RCC 7860 (cell line): ENCODE measurements at regions not wholly inside any gene's neighbourhood (a gene's known extent, or its start where the extent isn't known, plus 50 kb on each side); places are given as distances from the start of the nearest gene placed in this dataset.
"Not testable (repeated sequence)": the region's sequence is repeated elsewhere in the genome, so short reads cannot be mapped to it uniquely, and the experiment has no call there.

Source experiments
- DNase-seq: peaks from one replicate; pipeline ENCODE4 v3.0.0-alpha.2; 2015; ENCODE audit warnings: low spot score
- FAIRE-seq: peaks from 2 replicates; lab custom pipeline; 2012; peaks lifted over from hg19 to GRCh38; lab: Jason Lieb, UNC

DNA sequence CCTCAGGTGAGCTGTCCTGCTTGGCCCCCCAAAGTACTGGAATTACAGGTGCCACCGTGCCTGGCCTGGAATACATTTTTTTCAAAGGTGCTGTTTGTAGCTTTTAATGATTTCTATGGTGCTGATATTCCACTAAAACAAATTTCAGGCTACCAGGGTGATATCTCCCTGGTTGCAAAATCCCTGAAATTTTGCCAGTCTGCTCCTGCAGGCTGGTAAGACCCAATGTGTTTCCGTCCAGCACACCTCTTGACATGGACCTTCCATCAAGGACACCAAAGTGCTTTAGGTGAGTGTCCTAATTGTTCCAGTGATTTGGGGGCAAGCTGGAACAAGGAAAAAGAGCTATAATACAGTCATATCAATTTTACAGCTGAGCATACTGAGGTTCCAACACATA is 69.8 kb upstream of the KMT2C start:
- DNase-seq (no peak), FAIRE-seq (no peak)

DNA sequence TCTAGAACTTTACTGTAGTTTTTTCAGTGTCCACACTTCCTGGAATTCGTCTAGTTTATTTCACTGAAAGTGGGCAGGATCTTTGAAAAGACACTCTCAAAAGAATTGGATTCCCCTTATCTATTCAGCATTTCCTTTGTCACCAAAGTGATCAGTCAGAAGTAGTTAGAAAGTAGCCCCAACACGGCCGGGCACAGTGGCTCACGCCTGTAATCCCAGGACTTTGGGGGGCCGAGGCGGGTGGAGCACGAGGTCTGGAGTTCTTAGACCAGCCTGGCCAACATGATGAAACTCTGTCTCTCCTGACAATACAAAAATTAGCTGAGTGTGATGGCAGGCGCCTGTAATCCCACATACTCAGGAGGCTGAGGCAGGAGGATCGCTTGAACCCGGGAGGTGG is 69.0 kb upstream of the KMT2C start:
- FAIRE-seq (no peak), DNase-seq (no peak)

DNA sequence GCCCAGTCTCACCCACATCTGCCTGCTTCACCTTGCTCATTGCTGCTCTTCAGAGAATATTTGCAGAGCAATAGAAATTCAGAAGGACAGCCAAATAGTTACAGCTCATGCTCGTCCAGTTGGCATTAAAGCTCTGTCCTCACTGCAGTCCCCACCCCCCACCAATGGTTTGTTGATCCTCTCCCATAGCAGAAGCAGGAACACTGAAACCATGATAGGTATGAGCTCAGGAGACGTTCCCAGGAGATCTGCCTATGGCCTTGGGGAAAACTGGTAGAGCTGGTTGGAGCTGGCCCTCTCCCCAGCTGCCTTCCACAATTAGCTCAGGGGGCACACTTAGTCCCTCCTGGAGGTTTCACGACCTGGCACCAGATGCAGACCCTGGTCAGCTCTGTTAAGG is 68.6 kb upstream of the KMT2C start:
- DNase-seq, result no peak
- FAIRE-seq, result no peak

DNA sequence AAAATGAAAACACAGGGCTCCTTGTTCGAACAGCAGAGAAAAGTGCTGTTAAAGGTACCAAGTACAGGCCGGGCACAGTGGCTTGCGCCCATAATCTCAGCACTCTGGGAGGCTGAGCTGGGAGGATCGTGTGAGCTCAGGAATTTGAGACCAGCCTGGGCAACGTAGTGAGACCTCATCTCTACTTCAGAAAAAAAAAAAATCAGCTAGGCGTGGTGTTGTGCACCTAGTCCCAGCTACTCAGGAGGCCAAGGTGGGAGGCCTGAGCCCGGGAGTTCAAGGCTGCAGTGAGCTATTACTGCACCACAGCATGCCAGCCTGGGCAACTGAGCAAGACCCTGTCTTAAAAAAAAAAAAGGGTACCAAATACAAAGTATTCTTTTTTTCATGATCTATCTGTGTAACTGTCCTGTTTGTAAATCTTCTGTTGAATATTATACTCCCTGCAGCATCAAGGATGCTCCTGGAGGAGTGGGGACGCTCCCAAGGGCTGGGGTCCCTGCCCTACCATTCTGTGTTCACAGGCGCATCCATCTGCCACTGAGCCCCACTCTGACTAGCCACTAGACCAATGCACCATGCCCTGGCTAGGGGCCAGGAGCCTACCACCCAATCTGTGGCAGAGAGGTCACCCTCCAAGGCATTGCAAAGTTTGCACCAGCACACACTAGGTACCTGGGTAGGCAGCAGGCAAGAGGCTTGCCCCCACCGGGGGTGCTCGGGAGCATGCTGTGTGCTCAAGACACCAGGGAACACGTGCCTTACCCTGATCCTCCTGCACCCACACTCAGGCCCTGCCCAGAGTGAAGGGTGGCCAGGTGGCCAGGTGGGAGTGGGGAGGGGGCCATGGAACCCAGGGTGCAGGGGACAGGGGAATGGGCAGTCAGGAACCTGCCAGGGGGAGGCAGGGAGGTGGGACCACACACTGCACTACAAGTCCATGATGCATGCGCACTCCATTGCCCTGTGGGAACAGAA is 67.3 kb upstream of the KMT2C start:
- DNase-seq (no peak), FAIRE-seq (no peak)

DNA sequence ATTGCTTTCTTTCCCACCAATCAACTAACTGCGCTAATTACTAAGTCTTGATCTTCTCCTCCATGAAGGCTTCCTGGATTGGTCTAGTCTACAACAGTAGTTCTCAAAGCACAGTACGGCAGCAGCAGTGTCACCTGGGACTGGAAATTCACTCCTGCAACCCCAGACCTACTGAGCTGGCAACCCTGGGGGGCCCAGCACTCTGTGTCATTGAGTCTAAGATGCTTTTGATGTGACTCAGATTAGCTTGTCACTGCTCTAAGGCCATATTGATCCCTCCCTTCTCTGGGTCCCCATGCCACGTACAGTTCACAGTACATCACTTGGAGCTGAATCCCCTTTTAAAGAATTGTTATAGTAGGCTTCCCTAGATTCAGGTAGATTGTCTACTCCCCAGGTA is 65.7 kb upstream of the KMT2C start:
- FAIRE-seq (no peak), DNase-seq (no peak)

DNA sequence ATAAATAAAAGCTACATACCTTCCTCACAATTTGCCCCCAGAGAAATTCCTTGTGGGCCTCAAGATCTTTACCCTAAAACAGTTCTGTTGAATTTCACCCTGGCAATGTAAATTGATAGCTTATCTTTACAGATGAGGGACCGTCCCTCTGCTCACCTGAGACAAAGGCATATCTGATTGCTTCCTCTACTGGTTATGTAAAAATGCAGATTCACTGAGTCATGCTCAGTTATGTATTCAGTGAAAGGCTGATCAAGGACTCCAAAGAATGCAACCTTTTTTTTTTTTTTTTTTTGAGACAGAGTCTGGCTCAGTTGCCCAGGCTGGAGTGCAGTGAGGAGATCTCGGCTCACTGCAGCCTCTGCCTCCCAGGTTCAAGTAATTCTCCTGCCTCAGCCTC is 64.2 kb upstream of the KMT2C start:
- DNase-seq, FAIRE-seq: not testable (repeated sequence)

DNA sequence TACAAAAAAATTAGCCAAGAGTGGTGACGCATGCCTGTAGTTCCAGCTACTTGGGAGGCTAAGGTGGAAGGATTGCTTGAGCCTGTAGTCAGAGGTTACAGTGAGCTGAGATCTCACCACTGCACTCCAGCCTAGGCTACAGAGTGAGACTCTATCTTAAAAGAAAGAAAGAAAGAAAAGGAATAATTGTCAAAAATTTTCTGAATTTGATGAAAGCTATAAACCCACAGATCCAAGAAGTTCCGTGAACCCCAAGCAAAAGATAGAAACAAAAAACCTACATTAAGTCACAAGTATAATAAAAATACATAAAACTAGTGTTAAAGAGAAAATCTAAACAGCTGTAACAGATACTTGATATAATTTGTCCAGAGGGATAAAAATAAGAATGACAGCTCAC is 60.1 kb upstream of the KMT2C start:
- DNase-seq (no peak), FAIRE-seq (no peak)

DNA sequence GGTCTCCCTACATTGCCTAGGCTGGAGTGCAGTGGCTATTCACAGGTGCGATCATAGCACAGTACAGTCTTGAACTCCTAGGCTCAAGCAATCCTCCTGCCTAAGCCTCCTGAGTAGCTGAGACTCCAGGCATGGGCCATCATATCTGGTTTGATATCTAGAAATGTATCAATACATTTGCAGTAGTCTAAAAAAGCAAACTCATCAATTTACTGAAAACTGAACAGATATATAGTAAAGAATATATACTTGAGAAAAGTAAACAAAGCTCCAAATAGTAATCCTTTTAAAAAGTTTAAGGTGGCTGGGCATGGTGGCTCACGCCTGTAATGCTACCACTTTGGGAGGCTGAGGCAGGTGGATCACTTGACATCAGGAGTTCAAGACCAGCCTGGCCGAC is 57.1 kb upstream of the KMT2C start:
- no peak for FAIRE-seq
- DNase-seq, result no peak

DNA sequence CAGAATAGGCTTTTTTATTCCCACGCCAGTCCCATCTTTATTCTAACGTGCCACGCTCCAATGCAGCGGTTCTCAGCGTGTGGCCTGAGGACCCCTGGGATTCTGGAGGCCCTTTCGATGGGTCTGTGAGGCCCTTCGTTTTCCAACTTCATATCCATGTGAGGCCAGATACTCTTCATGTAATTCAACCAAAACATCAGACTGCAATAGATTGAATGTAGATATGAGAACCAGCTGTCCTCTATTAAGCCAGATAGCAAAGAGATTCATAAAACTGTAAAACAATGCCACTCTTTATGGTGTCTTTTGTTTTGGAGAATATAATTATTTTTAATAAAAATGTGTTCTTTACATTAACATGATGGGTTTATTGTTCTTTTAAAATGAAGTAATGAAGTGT is 53.2 kb upstream of the KMT2C start:
- FAIRE-seq, result no peak
- DNase-seq, result no peak

DNA sequence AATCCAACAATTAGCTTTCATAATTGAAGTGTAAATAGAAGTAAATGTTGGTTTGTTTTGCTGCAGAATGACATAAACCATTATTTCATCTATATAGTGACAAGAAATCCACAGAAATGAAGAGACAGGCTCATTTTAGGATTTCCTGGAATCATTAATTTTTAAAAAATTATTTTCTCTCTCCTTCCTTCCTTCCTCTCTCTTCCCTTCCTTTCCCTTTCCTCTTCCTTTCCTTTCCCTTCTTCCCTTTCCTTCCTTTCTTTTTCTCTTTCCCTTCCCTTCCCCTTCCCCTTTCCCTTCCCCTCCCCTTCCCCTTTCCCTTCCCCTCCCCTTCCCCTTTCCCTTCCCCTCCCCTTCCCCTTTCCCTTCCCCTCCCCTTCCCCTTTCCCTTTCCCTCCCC is 51.2 kb upstream of the KMT2C start:
- FAIRE-seq (no peak), DNase-seq (no peak)

DNA sequence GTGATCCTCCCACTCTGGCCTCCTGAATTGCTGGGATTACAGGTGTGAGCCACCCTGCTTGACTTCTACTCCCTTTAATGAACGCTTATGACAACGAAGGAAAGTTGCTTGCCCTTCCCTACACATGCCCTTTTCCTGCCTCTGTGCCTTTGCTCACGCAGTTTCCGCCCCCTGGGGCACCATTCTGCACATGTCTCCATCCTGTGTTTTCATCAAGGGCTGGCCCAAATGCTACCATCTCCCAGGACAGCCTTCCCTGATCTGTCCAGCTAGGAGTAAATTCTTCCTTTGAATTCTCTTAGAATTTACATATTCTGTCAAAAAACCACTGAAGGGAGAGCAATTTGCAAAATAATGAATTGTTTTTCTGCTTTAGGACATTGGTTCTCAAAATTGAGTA is 50.0 kb upstream of the KMT2C start:
- no peak for FAIRE-seq
- DNase-seq, result no peak
